Stimulated activated CD4-positive, alpha-beta T cell treated with anti-CD3 and anti-CD28 coated beads, TNF-alpha, amount 100 ng/mL, for 48 hours (primary cell): ENCODE measurements at regions not wholly inside any gene's neighbourhood (a gene's known extent, or its start where the extent isn't known, plus 50 kb on each side); places are given as distances from the start of the nearest gene placed in this dataset.

Source experiments
- DNase-seq, 3 donors: peaks; one replicate each; pipeline ENCODE4 v3.0.0-alpha.2; 2020; ENCODE audit warnings: low read depth in 3 of 3

DNA sequence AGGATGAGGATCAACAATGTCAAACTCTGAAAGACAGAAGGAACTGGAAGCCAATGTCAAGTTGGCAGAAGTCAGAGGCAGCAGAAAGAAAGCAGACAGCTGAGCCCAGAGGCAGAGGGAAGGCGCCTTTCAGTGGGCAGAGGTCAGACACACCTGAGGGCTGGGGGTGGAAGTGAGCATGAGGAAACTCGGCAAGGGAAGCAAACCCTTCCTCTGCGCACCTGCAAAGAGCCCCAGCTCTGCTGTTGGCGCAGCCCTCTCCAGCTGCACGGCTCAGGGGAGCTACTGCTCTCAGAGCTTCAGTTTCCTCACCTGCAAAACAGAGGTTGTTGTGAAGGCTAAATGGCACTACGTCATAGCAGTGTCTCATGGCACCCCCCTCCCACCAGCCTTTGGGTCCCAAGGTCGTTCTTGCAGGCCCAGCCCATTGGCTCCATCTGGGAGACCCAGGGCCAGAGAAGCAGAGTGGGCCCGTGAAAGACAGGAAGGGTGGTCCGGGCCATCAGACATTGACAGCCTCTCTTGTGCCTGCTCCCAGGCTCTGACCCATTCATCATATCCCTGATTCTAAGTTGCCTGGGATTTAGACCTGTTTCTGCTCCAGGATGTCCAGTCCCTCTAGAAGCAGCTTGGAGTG lies 53.3 kb upstream of the SLC6A11 start:
- DNase-seq, result no peak

- DNase-seq, result no peak
These were observed 52.8 kb upstream of the SLC6A11 start for GRCh38 chr3:10763248-10763620.

DNA sequence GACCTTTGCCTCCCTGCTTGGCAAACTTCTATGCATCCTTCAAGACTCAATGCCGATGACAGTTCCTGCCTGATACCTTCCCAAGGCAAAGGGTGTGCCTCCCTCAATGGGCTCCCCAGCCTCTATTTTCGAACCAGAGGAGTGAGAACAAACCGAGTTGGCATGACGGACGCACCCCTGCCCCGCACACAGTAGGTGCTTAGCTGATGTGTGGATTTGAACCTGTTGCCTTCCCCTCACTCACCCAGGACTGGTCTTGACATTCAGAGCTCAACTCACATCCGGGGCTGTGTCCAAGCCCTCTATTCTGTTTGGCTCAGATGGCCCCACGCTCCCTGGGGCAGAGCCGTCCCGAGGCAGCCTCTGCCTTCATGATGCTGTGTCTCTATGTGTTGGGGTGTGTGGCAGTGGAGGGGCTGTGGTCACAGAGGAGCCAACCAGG lies 52.2 kb upstream of the SLC6A11 start:
- DNase-seq, result no peak

GRCh38 chr3:10764259-10765051 lies 51.6 kb upstream of the SLC6A11 start:
- no peak for DNase-seq

GRCh38 chr3:10766049-10766705 lies 49.9 kb upstream of the SLC6A11 start:
- DNase-seq, result no peak
